H9 (cell line): ENCODE measurements at regions not wholly inside any gene's neighbourhood (a gene's known extent, or its start where the extent isn't known, plus 50 kb on each side); places are given as distances from the start of the nearest gene placed in this dataset.

ENCODE experiments used
- DNase-seq: peaks from one replicate; pipeline ENCODE4 v3.0.0-alpha.2; 2017
- H2AFZ ChIP-seq: one replicate; pipeline ENCODE4 v1.6.1; 2013; ENCODE audit warnings: mild to moderate bottlenecking, low read length, control low read depth, moderate library complexity
- H2AK5ac ChIP-seq: 2 replicates; pipeline ENCODE4 v1.6.1; 2013; ENCODE audit warnings: low read length, control low read depth, mixed read lengths; ENCODE audit not compliant: insufficient read length
- H2BK120ac ChIP-seq: one replicate; pipeline ENCODE4 v1.6.1; 2013; ENCODE audit warnings: low read depth, mild to moderate bottlenecking, low read length, control low read depth, inconsistent platforms; ENCODE audit not compliant: poor library complexity, severe bottlenecking
- H2BK12ac ChIP-seq: 2 replicates; pipeline ENCODE4 v1.6.1; 2013; ENCODE audit warnings: low read length, control low read depth, mixed read lengths, low read depth; ENCODE audit not compliant: insufficient read length
- H2BK15ac ChIP-seq: 2 replicates; pipeline ENCODE4 v1.6.1; 2013; ENCODE audit warnings: low read depth, low read length, control low read depth
- H2BK20ac ChIP-seq: one replicate; pipeline ENCODE4 v1.6.1; 2013; ENCODE audit warnings: low read depth, mild to moderate bottlenecking, low read length, control low read depth, inconsistent platforms; ENCODE audit not compliant: poor library complexity, severe bottlenecking
- H2BK5ac ChIP-seq: 2 replicates; pipeline ENCODE4 v1.6.1; 2013; ENCODE audit warnings: low read length, control low read depth, mixed read lengths; ENCODE audit not compliant: insufficient read length
- H3K14ac ChIP-seq: 2 replicates; pipeline ENCODE4 v1.6.1; 2013; ENCODE audit warnings: low read length, control low read depth; ENCODE audit not compliant: insufficient read depth
- H3K18ac ChIP-seq: 2 replicates; pipeline ENCODE4 v1.6.1; 2013; ENCODE audit warnings: low read depth, mild to moderate bottlenecking, mixed read lengths, low read length, control low read depth; ENCODE audit not compliant: insufficient read length
- H3K23ac ChIP-seq: 2 replicates; pipeline ENCODE4 v1.6.1; 2013; ENCODE audit warnings: low read length, control low read depth, mixed read lengths, low read depth; ENCODE audit not compliant: insufficient read length
- H3K23me2 ChIP-seq: 2 replicates; pipeline ENCODE4 v1.6.1; 2013; ENCODE audit warnings: low read depth, mild to moderate bottlenecking, mixed read lengths, low read length, control low read depth; ENCODE audit not compliant: insufficient read length, poor library complexity, severe bottlenecking
- H3K27ac ChIP-seq: 2 replicates; pipeline ENCODE4 v1.5.1; 2013; ENCODE audit warnings: low read length, control low read depth, mixed read lengths, low read depth; ENCODE audit not compliant: insufficient read length
- H3K27me3 ChIP-seq: 2 replicates; pipeline ENCODE4 v1.6.1; 2013; ENCODE audit warnings: low read length, control low read depth, inconsistent platforms; ENCODE audit not compliant: insufficient read depth
- H3K4ac ChIP-seq: 2 replicates; pipeline ENCODE4 v1.6.1; 2013; ENCODE audit warnings: low read depth, mild to moderate bottlenecking, control low read depth, inconsistent platforms, low read length, moderate library complexity
- H3K4me1 ChIP-seq: 2 replicates; pipeline ENCODE4 v1.6.1; 2013; ENCODE audit warnings: low read length, control low read depth, inconsistent platforms; ENCODE audit not compliant: insufficient read depth
- H3K4me2 ChIP-seq: 2 replicates; pipeline ENCODE4 v1.6.1; 2013; ENCODE audit warnings: low read length, control low read depth, mixed read lengths; ENCODE audit not compliant: insufficient read length, insufficient read depth
- H3K56ac ChIP-seq: 2 replicates; pipeline ENCODE4 v1.6.1; 2013; ENCODE audit warnings: low read depth, mild to moderate bottlenecking, mixed read lengths, low read length, control low read depth; ENCODE audit not compliant: insufficient read length
- H3K79me1 ChIP-seq: 2 replicates; pipeline ENCODE4 v1.6.1; 2013; ENCODE audit warnings: low read depth, mild to moderate bottlenecking, moderate library complexity, low read length, control low read depth, inconsistent platforms; ENCODE audit not compliant: insufficient read depth, poor library complexity, severe bottlenecking
- H3K79me2 ChIP-seq: 2 replicates; pipeline ENCODE4 v1.6.1; 2013; ENCODE audit warnings: low read length, control low read depth, inconsistent platforms; ENCODE audit not compliant: insufficient read depth
- H3K9ac ChIP-seq: 2 replicates; pipeline ENCODE4 v1.6.1; 2013; ENCODE audit warnings: low read length, control low read depth, mixed read lengths; ENCODE audit not compliant: insufficient read length; ENCODE audit errors: extremely low read depth
- H3K9me3 ChIP-seq: one replicate; pipeline ENCODE4 v1.6.1; 2013; ENCODE audit warnings: low read depth, low read length, inconsistent platforms; ENCODE audit not compliant: control insufficient read depth
- H3T11ph ChIP-seq: one replicate; pipeline ENCODE4 v1.6.1; 2013; ENCODE audit warnings: mild to moderate bottlenecking, low read length, control low read depth, inconsistent platforms
- H4K20me1 ChIP-seq: one replicate; pipeline ENCODE4 v1.6.1; 2013; ENCODE audit not compliant: control insufficient read depth, insufficient read length, insufficient read depth
- H4K5ac ChIP-seq: 2 replicates; pipeline ENCODE4 v1.6.1; 2013; ENCODE audit warnings: low read depth, mild to moderate bottlenecking, mixed read lengths, low read length, control low read depth; ENCODE audit not compliant: insufficient read length
- H4K8ac ChIP-seq: replicated peaks from 2 replicates; pipeline ENCODE4 v1.6.1; 2013; ENCODE audit warnings: low read length, control low read depth, mixed read lengths, low read depth; ENCODE audit not compliant: insufficient read length
- H4K91ac ChIP-seq: 2 replicates; pipeline ENCODE4 v1.6.1; 2013; ENCODE audit warnings: low read depth, mild to moderate bottlenecking, moderate library complexity, mixed read lengths, low read length, control low read depth; ENCODE audit not compliant: insufficient read length
- H3K27ac Mint-ChIP-seq, 3 experiments: 2 replicates in 2 of 3; 3 replicates in 1 of 3; pipeline ENCODE4 v1.8.0; 2020 to 2021; ENCODE audit warnings: mixed read lengths in 3 of 3, mild to moderate bottlenecking in 1 of 3, moderate library complexity in 1 of 3
- H3K27me3 Mint-ChIP-seq: 2 replicates; pipeline ENCODE4 v1.8.0; 2021; ENCODE audit warnings: low read depth, mild to moderate bottlenecking, moderate library complexity, mixed read lengths
- H3K36me3 Mint-ChIP-seq, 3 experiments: 2 replicates in 2 of 3; 3 replicates in 1 of 3; pipeline ENCODE4 v1.8.0; 2020 to 2021; ENCODE audit warnings: low read depth in 3 of 3, mixed read lengths in 3 of 3; ENCODE audit not compliant: insufficient read depth in 1 of 3
- H3K4me1 Mint-ChIP-seq, 2 experiments: 2 replicates each; pipeline ENCODE4 v1.8.0; 2020; ENCODE audit warnings: mixed read lengths in 2 of 2
- H3K4me3 Mint-ChIP-seq, 2 experiments: 2 replicates in 1 of 2; 3 replicates in 1 of 2; pipeline ENCODE4 v1.8.0; 2020 to 2021; ENCODE audit warnings: mild to moderate bottlenecking in 2 of 2, mixed read lengths in 2 of 2, moderate library complexity in 1 of 2
- H3K9me3 Mint-ChIP-seq, 2 experiments: 2 replicates in 1 of 2; 3 replicates in 1 of 2; pipeline ENCODE4 v1.8.0; 2020; ENCODE audit warnings: mild to moderate bottlenecking in 2 of 2, mixed read lengths in 2 of 2, moderate library complexity in 1 of 2
- CTCF ChIP-seq: fragments of 200-600 bp; sonication (generic); conservative IDR thresholded peaks from 3 replicates; pipeline ENCODE4 v1.8.0; 2021; ENCODE audit warnings: antibody characterized with exemption, mild to moderate bottlenecking

GRCh38 chr3:82572721-82573120, 811.3 kb upstream of the GBE1 start:
- no peaks in the 10 kb centered on the region for H3K27me3 ChIP-seq
- H2BK120ac ChIP-seq: no peak overlapping the region
- H3K4me3 Mint-ChIP-seq: no peak overlapping the region
- H3K9me3 ChIP-seq: no peaks in the 10 kb centered on the region
- no peak overlapping the region for H3K18ac ChIP-seq
- H2AFZ ChIP-seq: no peak overlapping the region
- no peaks in the 10 kb centered on the region for H3K27me3 Mint-ChIP-seq
- no peak overlapping the region for H3K27ac Mint-ChIP-seq
- H3T11ph ChIP-seq: no peak overlapping the region
- no peak for DNase-seq
- no peak overlapping the region for H2BK12ac ChIP-seq
- no peaks in the 10 kb centered on the region for H3K9me3 Mint-ChIP-seq
- H3K9ac ChIP-seq: no peak overlapping the region
- no peak overlapping the region for H2AK5ac ChIP-seq
- H3K79me2 ChIP-seq: no peaks in the 10 kb centered on the region
- TF ChIP-seq CTCF: no peak
- H4K8ac ChIP-seq: no peak overlapping the region
- H2BK5ac ChIP-seq: no peak overlapping the region
- no peak overlapping the region for H3K23ac ChIP-seq
- H3K79me1 ChIP-seq: no peaks in the 10 kb centered on the region
- H3K36me3 Mint-ChIP-seq: no peaks in the 10 kb centered on the region
- H3K4ac ChIP-seq: no peak overlapping the region
- no peaks in the 10 kb centered on the region for H3K4me1 ChIP-seq
- no peak overlapping the region for H3K14ac ChIP-seq
- no peak overlapping the region for H3K4me2 ChIP-seq
- no peak overlapping the region for H2BK15ac ChIP-seq
- H3K27ac ChIP-seq: no peak overlapping the region
- no peaks in the 10 kb centered on the region for H4K20me1 ChIP-seq
- no peaks in the 10 kb centered on the region for H3K23me2 ChIP-seq
- H3K4me1 Mint-ChIP-seq: no peaks in the 10 kb centered on the region
- no peak overlapping the region for H2BK20ac ChIP-seq
- no peak overlapping the region for H3K56ac ChIP-seq
- H4K5ac ChIP-seq: no peak overlapping the region
- H4K91ac ChIP-seq: no peak overlapping the region
